H1 (cell line): ENCODE measurements at regions not wholly inside any gene's neighbourhood (a gene's known extent, or its start where the extent isn't known, plus 50 kb on each side); places are given as distances from the start of the nearest gene placed in this dataset.

Source experiments
- BRCA1 ChIP-seq: IDR thresholded peaks from 2 replicates; pipeline ENCODE4 v1.6.1; 2012; ENCODE audit warnings: low read depth, low read length, improper control_type of control experiment
- CHD1 ChIP-seq: IDR thresholded peaks from 2 replicates; pipeline ENCODE4 v1.6.1; 2012; ENCODE audit warnings: low read depth, low read length, improper control_type of control experiment
- CHD7 ChIP-seq: fragments of 300-600 bp; sonication (generic); IDR thresholded peaks from 2 replicates; pipeline ENCODE4 v1.7.1; 2012; ENCODE audit warnings: low read length, moderate library complexity, mild to moderate bottlenecking, inconsistent platforms; ENCODE audit not compliant: insufficient replicate concordance
- EZH2 ChIP-seq: fragments of 200-600 bp; sonication (generic); IDR thresholded peaks from 2 replicates; pipeline ENCODE4 v1.7.1; 2012; ENCODE audit warnings: low read depth, mild to moderate bottlenecking, moderate library complexity, low read length, inconsistent platforms; ENCODE audit not compliant: severe bottlenecking
- NRF1 ChIP-seq: IDR thresholded peaks from 2 replicates; pipeline ENCODE4 v1.6.1; 2011; ENCODE audit warnings: mild to moderate bottlenecking, low read depth, low read length, improper control_type of control experiment
- TEAD4 ChIP-seq: IDR thresholded peaks from 2 replicates; pipeline ENCODE4 v1.6.1; 2012; ENCODE audit warnings: low read depth, low read length, inconsistent platforms, mixed read lengths

DNA sequence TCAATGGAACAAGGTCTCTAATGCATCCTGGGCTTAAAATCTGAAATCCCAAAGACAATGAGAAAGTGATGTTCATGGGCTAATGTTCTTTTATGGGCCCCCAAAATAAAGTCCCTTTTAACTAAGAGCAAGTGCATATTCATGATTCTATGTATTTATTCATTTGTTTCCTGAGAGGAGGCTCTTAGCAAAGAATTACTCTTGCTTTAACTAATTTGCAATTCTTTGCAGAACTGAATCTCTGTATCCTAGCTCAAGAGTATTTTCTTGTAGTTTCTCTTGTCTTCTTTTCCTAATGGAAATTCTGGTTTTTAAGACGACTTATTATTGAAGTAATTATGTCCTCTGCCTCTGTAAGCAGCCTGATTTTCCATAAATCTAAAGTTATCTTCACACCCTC lies 202.2 kb upstream of the TP63 start (continued):
- TF ChIP-seq CHD7 (no peak), TEAD4 (no peak), CHD1 (no peak), NRF1 (no peak), EZH2 (no peak), BRCA1 (no peak)
